Hepatocyte (in vitro differentiated cells): ENCODE measurements at regions not wholly inside any gene's neighbourhood (a gene's known extent, or its start where the extent isn't known, plus 50 kb on each side); places are given as distances from the start of the nearest gene placed in this dataset.

Experiments used
- CTCF ChIP-seq: fragments of 200-600 bp; sonication (generic); IDR thresholded peaks from 2 replicates; pipeline ENCODE4 v1.5.1; 2016; ENCODE audit warnings: antibody characterized with exemption, mild to moderate bottlenecking; ENCODE audit not compliant: poor library complexity
- EZH2 ChIP-seq: fragments of 200-600 bp; sonication (generic); IDR thresholded peaks from 2 replicates; pipeline ENCODE4 v1.6.1; 2016; ENCODE audit warnings: antibody characterized with exemption, mild to moderate bottlenecking, borderline replicate concordance

- TF ChIP-seq CTCF (no peak), EZH2 (no peak)
These were observed 123.0 kb upstream of the MAGEB16 start for GRCh38 chrX:35675151-35675550.
